Smooth muscle cell (in vitro differentiated cells): ENCODE measurements at regions not wholly inside any gene's neighbourhood (a gene's known extent, or its start where the extent isn't known, plus 50 kb on each side); places are given as distances from the start of the nearest gene placed in this dataset.

ENCODE experiments used
- DNase-seq: peaks from one replicate; lab custom pipeline; 2025; ENCODE audit not compliant: unreplicated experiment; lab: John Stamatoyannopoulos, UW
- H2AFZ ChIP-seq: fragments of 200-600 bp; sonication (generic); 2 replicates; pipeline ENCODE4 v1.6.0; 2016; ENCODE audit warnings: antibody characterized with exemption, low read depth, mild to moderate bottlenecking
- H3F3A ChIP-seq: fragments of 200-600 bp; sonication (generic); 2 replicates; pipeline ENCODE4 v1.6.0; 2017; ENCODE audit warnings: antibody characterized with exemption, low read depth
- H3K27ac ChIP-seq: fragments of 200-600 bp; sonication (generic); 2 replicates; pipeline ENCODE4 v1.5.1; 2016; ENCODE audit warnings: low read depth, mild to moderate bottlenecking
- H3K27me3 ChIP-seq: fragments of 200-600 bp; sonication (generic); 2 replicates; pipeline ENCODE4 v1.6.1; 2016; ENCODE audit warnings: low read depth, mild to moderate bottlenecking
- H3K36me3 ChIP-seq: fragments of 200-600 bp; sonication (generic); 2 replicates; pipeline ENCODE4 v1.5.1; 2016; ENCODE audit warnings: low read depth
- H3K4me1 ChIP-seq: fragments of 200-600 bp; sonication (generic); 2 replicates; pipeline ENCODE4 v1.5.1; 2016; ENCODE audit warnings: low read depth
- H3K4me2 ChIP-seq: fragments of 200-600 bp; sonication (generic); 2 replicates; pipeline ENCODE4 v1.6.0; 2016; ENCODE audit warnings: mild to moderate bottlenecking
- H3K4me3 ChIP-seq: fragments of 200-600 bp; sonication (generic); 2 replicates; pipeline ENCODE4 v1.5.1; 2016; ENCODE audit warnings: mild to moderate bottlenecking
- H3K79me2 ChIP-seq: fragments of 200-600 bp; sonication (generic); 2 replicates; pipeline ENCODE4 v1.6.0; 2016; ENCODE audit warnings: low read depth, mild to moderate bottlenecking
- H3K9ac ChIP-seq: fragments of 200-600 bp; sonication (generic); 2 replicates; pipeline ENCODE4 v1.6.0; 2016; ENCODE audit warnings: low read depth
- H3K9me3 ChIP-seq: fragments of 200-600 bp; sonication (generic); replicated peaks from 2 replicates; pipeline ENCODE4 v1.5.1; 2016; ENCODE audit warnings: low read depth
- H4K20me1 ChIP-seq: fragments of 200-600 bp; sonication (generic); 2 replicates; pipeline ENCODE4 v1.6.0; 2016; ENCODE audit warnings: low read depth
- WGBS: methylation state at CpG from one replicate; pipeline ENCODE4 v1.1.7; 2016; ENCODE audit warnings: low lambda C conversion rate; 5-methylcytosine and 5-hydroxymethylcytosine counted together
- TF ChIP-seq, protein P1 (sequence below): fragments of 200-600 bp; sonication (generic); IDR thresholded peaks from 2 replicates; pipeline ENCODE4 v1.5.1; 2017; ENCODE audit warnings: borderline replicate concordance, mild to moderate bottlenecking, antibody characterized with exemption; ENCODE audit not compliant: insufficient read depth, poor library complexity, severe bottlenecking

- Histone ChIP-seq H3F3A (no peaks in the 10 kb centered on the region), H4K20me1 (no peaks in the 10 kb centered on the region), H3K36me3 (no peaks in the 10 kb centered on the region), H3K4me3 (no peak overlapping the region), H3K9ac (no peak overlapping the region), H3K4me2 (no peak overlapping the region), H3K79me2 (no peaks in the 10 kb centered on the region), H3K27ac (no peak overlapping the region), H3K27me3 (no peaks in the 10 kb centered on the region), H3K9me3 (no peaks in the 10 kb centered on the region), H3K4me1 (no peaks in the 10 kb centered on the region), H2AFZ (peak overlapping the region; percentile 36)
- TF ChIP-seq, protein P1, sequence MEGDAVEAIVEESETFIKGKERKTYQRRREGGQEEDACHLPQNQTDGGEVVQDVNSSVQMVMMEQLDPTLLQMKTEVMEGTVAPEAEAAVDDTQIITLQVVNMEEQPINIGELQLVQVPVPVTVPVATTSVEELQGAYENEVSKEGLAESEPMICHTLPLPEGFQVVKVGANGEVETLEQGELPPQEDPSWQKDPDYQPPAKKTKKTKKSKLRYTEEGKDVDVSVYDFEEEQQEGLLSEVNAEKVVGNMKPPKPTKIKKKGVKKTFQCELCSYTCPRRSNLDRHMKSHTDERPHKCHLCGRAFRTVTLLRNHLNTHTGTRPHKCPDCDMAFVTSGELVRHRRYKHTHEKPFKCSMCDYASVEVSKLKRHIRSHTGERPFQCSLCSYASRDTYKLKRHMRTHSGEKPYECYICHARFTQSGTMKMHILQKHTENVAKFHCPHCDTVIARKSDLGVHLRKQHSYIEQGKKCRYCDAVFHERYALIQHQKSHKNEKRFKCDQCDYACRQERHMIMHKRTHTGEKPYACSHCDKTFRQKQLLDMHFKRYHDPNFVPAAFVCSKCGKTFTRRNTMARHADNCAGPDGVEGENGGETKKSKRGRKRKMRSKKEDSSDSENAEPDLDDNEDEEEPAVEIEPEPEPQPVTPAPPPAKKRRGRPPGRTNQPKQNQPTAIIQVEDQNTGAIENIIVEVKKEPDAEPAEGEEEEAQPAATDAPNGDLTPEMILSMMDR, result no peak
- WGBS, result 0% methylated on average over 1 of the region's 1 CpG
- DNase-seq, result no peak
These were observed 54.6 kb downstream of the ARL4A start for GRCh38 chr7:12741951-12742575.

DNA sequence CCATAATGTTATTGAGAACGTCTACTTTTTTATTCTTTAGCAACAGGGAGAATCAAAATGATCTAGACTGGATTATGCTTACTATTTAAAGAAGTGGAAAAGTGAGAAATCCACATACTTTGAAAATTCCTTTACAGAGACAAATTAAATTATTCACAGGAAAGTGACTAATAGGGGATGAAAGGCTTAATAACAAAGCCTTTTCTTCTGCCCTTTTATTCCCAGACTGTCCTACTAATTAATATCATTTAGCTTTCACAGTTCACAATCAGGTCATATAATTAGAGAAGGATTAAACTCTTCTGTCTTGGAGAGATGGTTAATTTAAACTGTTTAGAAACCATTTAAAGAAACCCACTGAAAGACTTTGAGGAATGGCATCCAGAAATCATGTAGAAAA, 58.8 kb downstream of the ARL4A start:
- Histone ChIP-seq H3K79me2 (no peaks in the 10 kb centered on the region), H3K9ac (no peak overlapping the region), H3K4me2 (no peak overlapping the region), H3K4me3 (no peak overlapping the region), H4K20me1 (no peaks in the 10 kb centered on the region), H3K27ac (no peak overlapping the region), H3K9me3 (no peaks in the 10 kb centered on the region), H3F3A (no peaks in the 10 kb centered on the region), H2AFZ (no peak overlapping the region), H3K36me3 (no peaks in the 10 kb centered on the region), H3K4me1 (no peaks in the 10 kb centered on the region), H3K27me3 (no peaks in the 10 kb centered on the region)
- DNase-seq, result no peak
- WGBS, result 44% methylated on average over 1 of the region's 1 CpG
- TF ChIP-seq, protein P1, result no peak

GRCh38 chr7:12747687-12748306, 60.4 kb downstream of the ARL4A start:
- Histone ChIP-seq H3K79me2 (no peaks in the 10 kb centered on the region), H2AFZ (no peak overlapping the region), H3K9me3 (no peaks in the 10 kb centered on the region), H3K36me3 (no peaks in the 10 kb centered on the region), H4K20me1 (no peaks in the 10 kb centered on the region), H3K4me1 (no peaks in the 10 kb centered on the region), H3K9ac (no peak overlapping the region), H3K27me3 (no peaks in the 10 kb centered on the region), H3K27ac (no peak overlapping the region), H3K4me2 (no peak overlapping the region), H3F3A (no peaks in the 10 kb centered on the region), H3K4me3 (no peak overlapping the region)
- TF ChIP-seq, protein P1, result no peak
- no peak for DNase-seq
- 97% methylated on average over 10 of the region's 10 CpGs for WGBS

DNA sequence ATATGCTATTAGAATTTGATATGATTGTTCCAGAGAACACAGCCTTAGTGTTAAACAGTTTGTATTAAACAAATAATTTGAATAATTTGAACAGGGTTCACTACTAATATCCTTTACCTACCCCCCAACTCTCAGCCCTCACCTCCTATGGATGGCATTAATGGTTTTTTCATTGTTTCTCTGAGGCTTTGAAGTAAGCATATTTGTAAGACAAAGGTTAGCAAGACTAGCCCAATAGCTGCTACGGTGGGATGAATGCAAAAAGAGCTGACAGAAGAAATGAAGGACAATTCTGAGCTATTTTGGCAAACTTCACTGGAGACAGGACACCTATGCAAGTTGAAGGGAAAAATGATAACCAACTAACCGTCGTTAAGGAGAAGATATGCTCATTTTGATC, 61.6 kb downstream of the ARL4A start:
- WGBS, result 49% methylated on average over 3 of the region's 3 CpGs
- H3K9ac ChIP-seq, result no peak overlapping the region

More for the DNA sequence above, 61.6 kb downstream of the ARL4A start:
- H3K9me3 ChIP-seq, result no peaks in the 10 kb centered on the region
- no peaks in the 10 kb centered on the region for H3K4me1 ChIP-seq
- no peaks in the 10 kb centered on the region for H3K36me3 ChIP-seq
- H3F3A ChIP-seq, result no peaks in the 10 kb centered on the region
- H4K20me1 ChIP-seq, result no peaks in the 10 kb centered on the region
- H3K4me3 ChIP-seq, result no peak overlapping the region
- no peak overlapping the region for H2AFZ ChIP-seq
- no peak overlapping the region for H3K27ac ChIP-seq
- H3K4me2 ChIP-seq, result no peak overlapping the region
- no peak for DNase-seq
- H3K27me3 ChIP-seq, result no peaks in the 10 kb centered on the region
- H3K79me2 ChIP-seq, result no peaks in the 10 kb centered on the region
- TF ChIP-seq, protein P1, result no peak
